Skin of body (tissue), 1 donor: ENCODE measurements at regions not wholly inside any gene's neighbourhood (a gene's known extent, or its start where the extent isn't known, plus 50 kb on each side); places are given as distances from the start of the nearest gene placed in this dataset.
"Not testable (repeated sequence)": the region's sequence is repeated elsewhere in the genome, so short reads cannot be mapped to it uniquely, and the experiment has no call there.

Experiments
- DNase-seq: peaks from one replicate; lab custom pipeline; 2025; lab: John Stamatoyannopoulos, UW

DNA sequence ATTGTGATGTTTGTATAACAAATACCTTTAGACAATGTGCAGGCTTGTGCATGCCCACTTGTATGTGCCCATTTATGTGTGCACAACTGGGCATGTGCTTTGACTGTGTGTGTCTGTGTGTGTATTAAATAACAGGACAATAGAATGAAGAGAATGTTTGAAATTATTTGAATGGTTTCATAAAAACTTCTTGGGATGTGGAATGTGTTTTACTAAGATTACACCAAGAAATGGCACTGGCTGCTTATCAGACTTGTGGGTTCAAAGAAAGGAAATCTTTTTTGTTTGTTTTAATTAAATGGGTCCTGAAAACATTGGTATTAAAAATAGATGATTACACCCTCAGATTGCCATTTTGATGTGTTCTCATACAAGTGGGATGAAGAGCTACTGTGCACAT, 191.6 kb upstream of the CCN2 start:
- DNase-seq, result no peak

DNA sequence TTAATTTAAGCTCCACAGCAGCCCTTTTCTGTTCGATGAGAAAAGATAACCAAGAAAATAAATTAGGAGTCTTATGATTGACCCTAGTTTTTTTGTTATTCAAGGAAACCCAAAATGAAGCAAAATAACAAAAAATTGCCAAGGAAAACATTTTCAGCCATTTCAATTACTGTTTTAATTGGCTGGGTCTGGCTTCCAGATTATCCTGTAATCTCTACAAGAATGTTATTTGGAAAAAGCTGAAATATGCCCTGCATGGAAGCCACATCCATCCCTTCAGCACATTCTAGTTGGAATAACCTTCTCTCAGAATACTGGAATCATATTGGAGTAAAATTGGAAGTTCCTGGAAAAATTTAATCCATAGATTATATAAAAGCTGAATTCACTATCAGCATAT, 191.1 kb upstream of the CCN2 start:
- DNase-seq, result no peak

DNA sequence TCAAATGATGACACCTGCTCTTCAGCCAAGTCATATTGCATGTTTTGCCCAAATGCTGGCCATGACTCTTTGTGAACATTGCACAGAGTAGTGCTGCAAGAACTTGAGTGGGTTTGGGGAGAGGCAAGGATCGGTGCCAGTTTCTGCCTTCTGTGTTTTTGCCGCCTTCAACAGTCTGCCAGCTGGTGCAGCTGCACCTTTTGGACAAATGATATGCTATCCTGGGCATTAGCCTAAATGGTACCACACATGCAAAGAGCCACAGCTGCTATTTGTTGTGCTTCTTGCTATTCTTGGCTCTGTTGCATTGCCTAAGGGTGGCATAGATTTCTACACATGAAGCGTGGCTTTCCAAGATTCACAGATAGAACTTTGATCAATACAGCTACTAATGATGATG, 189.0 kb upstream of the CCN2 start:
- no peak for DNase-seq

DNA sequence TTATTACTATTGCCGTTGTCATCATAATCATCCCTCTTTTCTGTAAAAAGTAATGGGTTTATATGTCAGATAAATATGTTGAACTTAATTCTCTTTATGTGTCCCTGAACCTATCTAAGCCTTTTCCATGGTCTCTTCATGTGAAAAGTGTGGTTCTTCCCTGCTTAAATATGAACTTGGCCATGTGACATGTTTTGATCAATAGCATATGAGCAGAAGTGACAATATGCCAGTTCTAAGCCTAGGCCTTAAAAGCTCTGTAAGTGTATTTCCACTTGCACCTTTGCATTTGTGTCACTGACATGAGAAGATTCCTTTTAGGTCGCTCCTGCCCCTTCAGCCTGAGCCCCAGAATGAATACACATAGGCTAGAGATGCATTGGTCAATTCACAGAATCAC, 188.4 kb upstream of the CCN2 start:
- no peak for DNase-seq

DNA sequence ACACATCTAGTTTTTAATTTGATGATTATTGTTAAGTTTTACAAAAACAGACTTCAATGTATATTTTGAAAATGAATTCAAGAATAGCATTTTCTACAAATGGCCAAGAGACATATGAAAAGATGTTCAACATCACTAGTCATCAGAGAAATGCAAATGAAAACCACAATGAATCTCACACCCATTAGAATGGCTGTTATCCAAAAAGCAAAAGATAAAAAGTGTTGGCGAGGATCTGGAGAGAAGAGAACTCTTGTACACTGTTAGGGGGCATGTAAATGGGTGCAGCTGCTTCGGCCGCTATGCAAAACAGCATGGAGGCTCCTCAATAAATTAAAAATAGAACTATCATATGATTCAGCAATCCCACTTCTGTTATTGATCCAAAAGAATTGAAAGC, 185.8 kb upstream of the CCN2 start:
- DNase-seq, result no peak

DNA sequence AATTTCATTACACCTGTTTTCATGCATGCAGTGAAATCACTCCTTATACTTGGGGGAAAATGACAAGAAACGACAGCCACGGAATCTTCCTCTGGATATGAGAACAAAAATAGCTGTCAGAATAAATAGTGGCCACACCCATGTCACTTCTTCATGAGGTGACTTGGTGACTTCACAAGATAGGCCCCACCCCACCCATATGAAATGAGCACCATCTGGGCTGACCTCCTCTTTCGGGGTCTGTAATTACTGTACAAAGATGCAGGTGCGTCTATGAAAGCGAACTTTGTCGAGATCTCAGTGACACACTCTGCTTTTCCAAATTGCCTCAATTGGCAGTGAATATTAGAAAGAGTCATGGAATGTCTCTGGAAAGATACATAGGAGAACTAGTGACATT, 184.2 kb upstream of the CCN2 start:
- DNase-seq, result no peak

DNA sequence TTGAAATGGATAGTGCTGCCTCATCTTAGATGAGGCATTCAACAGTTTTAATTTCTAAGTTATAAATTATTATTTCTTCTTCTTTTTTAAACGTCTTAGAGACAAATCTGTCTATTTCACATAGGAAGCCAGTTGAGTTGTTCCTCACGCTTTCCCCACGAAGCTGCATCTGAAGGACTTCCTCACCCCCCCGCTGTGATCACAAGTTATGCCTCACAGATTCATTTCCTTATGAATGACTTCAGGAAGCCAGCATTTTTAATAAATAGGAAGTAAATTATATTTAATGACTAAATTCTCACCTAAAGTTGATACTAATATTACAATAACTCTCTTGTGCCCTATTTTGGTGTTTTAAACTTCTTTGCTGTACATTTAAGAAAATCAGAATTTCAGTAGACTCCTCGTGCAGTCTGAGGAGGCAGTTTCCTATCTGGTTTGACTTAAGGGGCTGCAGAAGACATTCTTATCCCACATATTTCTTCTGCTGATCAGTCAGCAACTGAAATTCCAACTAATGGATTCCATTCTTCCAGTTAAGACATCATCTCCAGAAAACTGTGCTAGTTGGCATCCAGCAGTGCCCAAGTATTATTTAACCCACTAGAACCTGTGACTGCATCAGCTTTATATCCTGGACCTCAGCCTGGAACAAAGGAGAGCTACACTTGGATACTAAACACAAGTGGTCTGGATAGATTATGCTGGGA, 182.7 kb upstream of the CCN2 start:
- DNase-seq, result peak; percentile 40

DNA sequence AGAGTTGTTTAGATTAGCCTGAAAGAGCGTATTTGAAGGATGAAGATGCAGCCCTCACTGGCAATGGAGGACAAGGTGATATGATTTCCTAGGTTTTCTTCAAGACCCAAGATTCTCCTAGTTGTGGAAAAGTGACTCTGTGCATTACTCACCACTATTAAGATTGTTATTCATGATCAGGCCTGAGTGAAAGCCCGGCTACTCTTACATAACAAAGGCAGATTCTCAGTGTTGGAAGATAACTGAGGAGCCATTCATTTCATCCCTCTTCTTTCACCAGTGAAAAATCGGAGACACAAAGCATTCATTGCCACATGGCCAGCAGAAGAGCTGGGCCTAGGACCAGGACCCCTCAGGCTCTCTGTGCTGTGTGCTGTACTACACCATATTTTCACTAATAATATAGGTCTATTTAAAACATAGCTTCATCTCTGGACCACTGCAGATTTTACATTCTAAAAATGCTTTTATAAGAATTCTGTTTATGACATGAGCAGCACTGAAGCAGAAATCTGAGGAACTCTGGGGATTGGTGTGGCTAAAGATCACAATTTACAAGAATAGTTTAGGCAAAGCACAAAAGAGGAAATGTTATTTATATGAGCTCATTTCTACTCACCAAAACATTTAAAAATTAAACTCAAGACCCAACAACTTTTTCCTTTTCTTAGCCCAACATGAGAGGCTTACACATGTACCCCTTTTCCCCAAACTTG, 181.9 kb upstream of the CCN2 start:
- peak; percentile 77 for DNase-seq

DNA sequence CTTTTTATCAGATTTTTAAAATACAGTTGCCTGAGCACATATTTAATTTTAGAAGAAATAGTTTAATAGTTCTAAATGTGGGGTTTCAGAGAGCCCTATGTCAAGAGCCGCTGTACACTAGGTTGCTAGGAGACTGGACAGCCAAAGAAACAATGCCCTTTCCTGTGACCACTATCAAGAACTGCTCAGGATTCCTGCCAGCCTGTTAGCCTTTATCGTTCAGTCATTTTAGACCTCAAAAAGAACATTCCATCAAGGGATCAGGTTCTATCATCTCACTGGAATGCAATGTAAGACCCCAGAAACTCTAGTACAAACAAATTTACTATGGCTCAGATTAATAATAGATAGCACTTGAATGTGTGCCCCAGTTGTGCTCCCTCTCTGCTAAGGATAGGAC, 181.2 kb upstream of the CCN2 start:
- DNase-seq, result no peak

DNA sequence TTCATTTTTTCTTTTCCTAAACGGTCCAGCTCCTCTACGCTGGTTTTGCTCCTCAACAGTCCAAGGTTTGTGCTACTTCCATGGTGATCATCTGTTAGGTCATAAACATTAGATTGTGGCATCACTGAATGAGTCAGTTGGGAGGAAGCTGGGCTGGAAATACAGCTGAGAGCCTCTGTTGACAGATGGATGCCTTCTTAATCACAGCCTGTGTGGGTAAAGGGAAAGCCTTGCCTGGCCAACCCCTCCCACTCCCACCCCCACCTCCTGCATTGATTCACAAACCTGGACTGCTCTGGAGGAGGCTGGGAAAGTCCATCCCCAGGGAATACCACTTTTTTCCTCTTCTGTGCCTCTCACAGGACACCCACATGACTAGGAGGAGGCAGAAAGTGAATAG, 180.6 kb upstream of the CCN2 start:
- peak; percentile 46 for DNase-seq

DNA sequence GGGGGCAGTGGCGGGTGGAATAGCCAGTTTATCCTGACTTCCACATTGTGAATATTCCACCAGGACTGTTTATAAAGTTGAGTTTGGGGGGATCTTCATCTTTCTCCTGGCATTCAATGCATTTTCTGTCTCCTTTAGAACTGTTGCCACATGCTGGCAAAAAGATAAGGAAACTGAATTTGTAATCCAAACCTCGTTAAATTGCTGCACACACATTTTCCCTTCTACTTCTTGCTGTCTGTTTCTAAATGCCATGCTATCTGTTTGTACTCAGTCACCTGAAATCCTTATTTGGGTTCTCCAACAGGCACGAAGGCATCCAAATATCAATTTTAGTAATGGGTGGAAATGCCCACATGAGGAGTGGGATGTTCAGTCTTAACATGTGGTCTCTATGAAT, 180.2 kb upstream of the CCN2 start:
- DNase-seq, result no peak

DNA sequence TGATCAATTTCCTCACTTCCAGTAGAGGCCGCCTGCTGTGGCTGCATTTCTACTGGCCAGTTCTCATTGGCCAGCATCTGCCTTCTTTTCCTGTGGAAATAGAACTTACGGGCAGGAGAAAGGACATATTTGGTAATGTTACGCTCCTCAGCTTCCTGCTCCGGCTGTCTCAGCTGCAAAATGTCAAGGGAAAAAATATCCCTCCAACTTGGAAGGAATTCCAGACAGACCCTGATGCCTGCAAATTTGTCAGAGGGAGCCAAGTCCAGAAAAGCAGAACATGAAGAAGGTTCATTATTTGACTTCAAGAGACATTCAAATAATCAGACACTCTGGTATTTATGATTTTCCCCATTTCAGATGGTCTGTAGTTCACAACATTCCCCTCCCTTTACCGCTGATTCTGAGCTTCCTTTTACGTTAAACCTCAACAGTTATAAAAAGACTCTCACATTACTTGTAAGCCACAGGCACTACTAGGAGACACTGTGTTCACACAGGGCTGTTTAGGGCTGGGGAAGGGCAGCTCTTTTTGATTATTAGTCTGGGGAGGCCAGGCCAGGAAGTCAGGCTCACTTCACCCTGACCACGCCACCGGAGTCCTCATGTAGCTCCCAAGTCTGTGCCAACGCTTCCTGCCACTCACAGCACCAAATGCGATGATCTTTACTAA, 179.6 kb upstream of the CCN2 start:
- peak; percentile 62 for DNase-seq

DNA sequence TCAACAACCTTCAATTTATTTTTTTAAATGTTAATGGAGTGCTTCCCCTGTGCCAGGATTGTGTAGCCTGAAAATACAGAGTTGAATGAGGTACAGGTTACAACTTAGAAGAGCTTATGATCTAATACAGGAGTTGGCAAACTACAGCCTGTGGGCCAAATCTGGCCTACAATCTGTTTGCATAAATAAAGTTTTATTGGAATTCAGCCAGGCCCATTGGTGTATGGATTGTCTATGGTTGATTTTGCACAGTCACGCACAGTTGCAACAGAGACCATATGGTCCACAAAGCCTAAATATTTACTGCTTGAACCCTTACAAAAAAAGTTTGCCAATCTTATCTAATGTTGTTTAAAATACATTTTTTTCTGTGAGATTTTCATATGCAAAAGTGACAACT, 177.3 kb upstream of the CCN2 start:
- DNase-seq, result no peak

DNA sequence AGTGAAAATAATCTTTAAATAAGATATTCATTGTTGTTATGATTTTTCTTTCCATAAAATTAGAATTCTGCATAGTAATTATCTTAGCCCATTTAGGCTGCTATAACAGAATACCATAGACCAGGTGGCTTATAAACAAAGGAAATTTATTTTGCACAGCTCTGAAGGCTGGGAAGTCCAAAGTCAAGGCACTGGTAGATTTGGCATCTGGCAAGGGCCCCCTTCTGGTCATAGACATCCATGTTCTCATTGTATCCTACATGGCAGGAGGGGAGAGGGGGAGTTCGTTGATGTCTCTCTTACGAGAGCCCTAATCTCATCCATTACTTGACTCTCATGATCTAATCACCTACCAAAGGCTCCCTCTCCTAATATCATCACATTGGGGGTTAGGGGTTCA, 175.0 kb upstream of the CCN2 start:
- no peak for DNase-seq

DNA sequence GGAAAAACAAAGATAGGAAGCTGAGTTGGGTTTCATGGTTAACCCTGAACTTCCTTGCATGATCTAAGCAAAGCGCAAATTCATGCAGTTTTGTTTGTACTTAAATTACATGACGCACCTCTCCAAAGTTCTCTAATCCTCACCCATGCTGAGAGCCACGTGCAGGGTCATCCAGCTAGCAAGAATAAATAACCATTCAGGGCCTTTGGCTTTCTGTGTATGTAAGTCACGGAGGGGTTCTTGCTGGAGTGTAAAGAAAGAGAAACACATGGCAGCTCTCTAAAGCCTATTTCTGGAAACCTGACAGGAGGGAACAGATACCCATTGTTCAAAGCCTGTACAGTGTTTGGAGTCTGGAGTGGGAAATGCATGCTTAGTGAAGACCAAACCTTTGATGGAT, 171.7 kb upstream of the CCN2 start:
- DNase-seq, result no peak

DNA sequence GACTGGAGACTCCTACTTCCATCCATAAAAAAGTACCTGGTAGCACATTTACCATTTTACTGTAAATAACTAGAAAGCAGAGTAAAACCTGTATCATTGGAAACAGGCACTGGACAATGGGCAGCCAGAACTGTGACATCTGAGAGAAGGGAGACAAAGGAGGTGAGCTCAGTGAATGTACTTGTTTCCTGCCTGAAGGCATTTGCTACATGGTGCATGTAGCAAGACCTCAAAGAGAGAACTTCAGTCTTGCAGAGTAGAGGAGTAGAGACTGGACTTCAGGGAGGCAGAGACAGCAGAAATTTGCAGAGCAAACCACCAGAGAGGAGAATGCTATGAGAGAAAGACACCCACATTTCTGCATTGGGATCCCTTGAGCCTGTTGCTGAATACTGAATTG, 171.0 kb upstream of the CCN2 start:
- no peak for DNase-seq

DNA sequence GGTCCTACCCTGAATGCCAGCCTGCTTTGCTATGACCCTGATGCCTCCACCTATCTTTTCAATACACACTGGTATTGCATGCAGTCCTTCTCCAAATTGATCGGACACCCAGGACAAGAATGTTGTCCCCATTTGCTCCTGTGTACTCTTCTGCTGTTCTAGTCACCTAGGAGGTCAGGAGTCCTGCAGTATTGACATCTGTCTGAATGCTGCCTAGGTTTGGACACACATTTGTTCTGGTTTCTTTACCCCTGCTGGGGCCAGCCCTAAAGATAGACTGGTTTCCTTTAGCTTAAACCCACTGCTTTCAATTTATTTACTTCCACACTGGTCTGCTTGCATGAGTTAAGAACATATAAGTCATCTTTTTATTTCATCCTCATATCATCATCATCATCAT, 167.0 kb upstream of the CCN2 start:
- DNase-seq, result no peak

DNA sequence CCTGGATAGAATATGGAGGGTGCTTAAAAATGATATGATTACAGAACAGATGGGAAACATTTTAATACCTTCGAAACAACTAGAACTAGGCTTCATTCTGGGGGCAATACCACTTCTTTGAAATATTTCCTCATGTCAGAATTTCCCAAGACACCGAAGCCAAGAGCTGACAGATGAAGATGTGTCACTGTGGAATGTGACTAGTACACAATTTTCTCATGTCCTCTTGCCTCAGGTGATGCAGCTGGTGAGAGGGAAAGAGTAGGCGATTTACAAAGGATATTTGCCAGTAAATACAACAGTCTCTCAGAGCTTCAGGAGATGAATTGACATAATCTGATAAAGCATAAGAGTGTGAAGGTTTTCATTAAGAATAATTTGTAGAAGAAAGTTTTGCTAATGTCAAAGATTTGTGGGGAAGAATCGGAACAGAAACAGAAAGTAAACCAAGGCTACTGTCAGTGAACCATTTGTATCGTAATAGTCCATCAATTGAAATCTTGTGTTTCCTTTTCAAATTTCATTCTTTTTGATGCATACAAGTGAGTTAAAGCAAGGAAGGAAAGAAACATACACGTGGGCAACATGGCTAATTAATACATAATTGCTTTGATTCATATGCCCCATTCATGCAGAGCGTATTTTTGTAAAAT, 164.7 kb upstream of the CCN2 start:
- DNase-seq, result no peak

DNA sequence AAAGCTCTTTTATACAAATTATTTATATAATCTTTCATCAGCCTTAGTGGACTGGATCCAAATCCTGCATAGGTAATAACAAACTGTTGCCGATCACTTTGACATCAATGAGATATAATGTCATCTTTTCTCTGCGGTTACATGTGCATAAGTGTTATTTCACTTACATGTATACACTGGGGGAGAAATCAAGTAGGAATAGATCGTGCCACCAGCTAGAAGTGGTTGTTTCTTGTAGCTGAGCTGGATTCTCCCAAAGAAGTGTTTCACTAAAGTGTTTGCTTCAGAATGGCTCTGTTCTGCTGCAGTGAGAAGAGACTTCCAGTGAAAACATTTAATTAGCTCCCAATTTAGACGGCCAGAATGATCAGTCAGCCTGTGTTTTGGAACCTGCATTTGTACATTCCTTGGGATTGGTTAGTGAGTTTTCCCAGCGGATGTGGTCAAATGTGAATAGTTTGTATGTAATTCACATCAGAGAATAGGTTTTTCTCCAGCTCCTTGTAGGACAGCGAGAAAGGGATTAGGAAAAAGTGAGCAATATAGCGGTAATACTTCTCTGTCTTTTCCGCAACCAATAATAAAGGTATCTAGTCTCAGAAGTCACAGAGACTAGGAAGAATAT, 163.1 kb upstream of the CCN2 start:
- DNase-seq, result no peak

DNA sequence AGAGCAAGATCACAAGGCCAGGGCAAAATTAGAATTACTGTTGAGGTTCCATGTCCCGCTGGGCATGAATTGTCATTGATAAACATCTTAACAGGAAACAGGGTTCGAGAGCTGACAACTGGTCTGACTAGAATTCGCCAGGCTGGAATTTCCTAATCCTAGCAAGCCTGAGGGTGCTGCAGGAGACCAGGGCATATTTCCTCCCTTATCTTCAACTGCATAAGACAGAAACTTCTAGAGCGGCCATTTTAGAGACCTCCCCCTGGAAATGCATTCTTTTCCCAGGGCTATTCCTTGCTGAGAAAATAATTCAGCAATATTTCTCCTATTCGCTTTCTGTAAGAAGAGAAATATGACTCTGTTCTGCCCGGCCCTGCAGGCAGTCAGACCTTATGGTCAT, 158.6 kb upstream of the CCN2 start:
- DNase-seq, result not testable (repeated sequence)

DNA sequence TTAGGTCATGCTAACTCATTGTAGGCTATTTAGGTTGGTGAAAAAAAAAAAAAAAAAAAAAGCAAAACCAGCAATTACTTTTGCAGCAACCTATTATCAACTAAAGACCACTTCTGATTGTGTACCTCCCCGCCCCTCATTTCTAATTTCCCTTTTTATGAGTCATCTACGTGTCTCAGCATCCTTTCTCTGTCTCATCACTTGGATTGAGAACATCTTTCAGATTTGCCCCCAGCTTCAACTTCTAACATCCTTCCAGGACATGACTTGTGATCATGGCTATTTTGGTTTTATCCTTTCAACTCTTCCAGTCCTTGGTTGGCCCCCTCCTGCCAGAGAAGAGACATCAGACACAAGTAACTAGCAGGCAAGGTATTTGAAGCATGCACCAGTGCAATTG, 156.7 kb upstream of the CCN2 start:
- DNase-seq, result no peak

DNA sequence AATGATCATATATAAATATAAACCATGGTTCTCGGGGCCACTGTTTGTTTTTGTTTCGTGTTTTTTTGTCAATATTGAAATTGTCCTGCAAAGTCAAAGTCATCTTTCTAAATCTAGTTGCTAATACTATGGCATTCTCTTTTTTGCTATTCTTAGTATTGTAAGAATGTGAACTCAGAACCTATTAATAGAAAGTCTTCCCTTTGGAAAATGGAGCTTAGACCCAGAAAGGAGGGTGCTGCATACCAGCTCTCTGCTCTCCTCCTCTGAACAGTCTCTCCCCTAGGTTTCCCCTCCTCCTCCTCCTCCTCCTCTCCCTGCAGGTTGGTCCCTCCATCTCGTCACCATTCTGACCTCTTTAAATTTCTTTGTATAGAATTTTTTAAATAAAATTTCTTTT, 150.4 kb upstream of the CCN2 start:
- no peak for DNase-seq
